Loucy (cell line): ENCODE measurements at regions not wholly inside any gene's neighbourhood (a gene's known extent, or its start where the extent isn't known, plus 50 kb on each side); places are given as distances from the start of the nearest gene placed in this dataset.

Source experiments
- EZH2phosphoT487 ChIP-seq: fragments of 200-600 bp; IDR thresholded peaks from 2 replicates; pipeline ENCODE4 v1.6.1; 2018; ENCODE audit warnings: antibody characterized with exemption, mild to moderate bottlenecking, moderate library complexity, borderline replicate concordance
- TF ChIP-seq, protein P1 (sequence below): fragments of 200-600 bp; sonication (generic); conservative IDR thresholded peaks from 2 replicates; pipeline ENCODE4 v1.5.1; 2014; ENCODE audit warnings: mild to moderate bottlenecking, antibody characterized with exemption, low read length

DNA sequence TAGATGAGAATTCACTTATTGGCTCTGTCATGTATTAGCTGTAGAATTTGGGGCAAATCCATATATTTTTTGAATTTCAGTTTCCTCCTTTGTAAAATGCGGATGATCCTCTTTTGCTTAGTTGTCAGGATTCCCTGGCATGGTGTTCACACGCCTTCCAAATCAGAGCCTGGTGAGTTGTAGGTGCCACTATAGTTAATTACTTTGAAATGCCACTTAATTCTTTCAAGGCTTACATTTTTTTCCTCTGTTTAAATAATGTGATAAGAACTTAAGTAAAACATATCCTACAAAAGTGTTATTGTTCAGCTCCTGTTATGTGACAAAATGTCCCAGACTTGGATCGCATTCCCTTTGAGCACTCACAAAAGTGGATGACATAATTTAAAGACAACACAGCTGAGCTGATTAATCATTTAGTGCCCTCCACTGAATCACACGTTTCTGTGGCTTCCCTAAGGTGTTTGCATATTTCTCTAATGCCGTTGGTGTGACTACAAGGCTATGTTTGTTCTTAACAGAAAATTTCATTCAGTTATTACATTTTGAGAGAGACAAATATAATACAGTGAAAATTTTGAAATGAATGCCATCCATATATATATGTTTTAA is 471.2 kb upstream of the CHST9 start:
- TF ChIP-seq, protein P1, sequence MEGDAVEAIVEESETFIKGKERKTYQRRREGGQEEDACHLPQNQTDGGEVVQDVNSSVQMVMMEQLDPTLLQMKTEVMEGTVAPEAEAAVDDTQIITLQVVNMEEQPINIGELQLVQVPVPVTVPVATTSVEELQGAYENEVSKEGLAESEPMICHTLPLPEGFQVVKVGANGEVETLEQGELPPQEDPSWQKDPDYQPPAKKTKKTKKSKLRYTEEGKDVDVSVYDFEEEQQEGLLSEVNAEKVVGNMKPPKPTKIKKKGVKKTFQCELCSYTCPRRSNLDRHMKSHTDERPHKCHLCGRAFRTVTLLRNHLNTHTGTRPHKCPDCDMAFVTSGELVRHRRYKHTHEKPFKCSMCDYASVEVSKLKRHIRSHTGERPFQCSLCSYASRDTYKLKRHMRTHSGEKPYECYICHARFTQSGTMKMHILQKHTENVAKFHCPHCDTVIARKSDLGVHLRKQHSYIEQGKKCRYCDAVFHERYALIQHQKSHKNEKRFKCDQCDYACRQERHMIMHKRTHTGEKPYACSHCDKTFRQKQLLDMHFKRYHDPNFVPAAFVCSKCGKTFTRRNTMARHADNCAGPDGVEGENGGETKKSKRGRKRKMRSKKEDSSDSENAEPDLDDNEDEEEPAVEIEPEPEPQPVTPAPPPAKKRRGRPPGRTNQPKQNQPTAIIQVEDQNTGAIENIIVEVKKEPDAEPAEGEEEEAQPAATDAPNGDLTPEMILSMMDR, result no peak
- TF ChIP-seq EZH2phosphoT487, result no peak
